HG02588 (cell line): ENCODE measurements at regions not wholly inside any gene's neighbourhood (a gene's known extent, or its start where the extent isn't known, plus 50 kb on each side); places are given as distances from the start of the nearest gene placed in this dataset.

ENCODE experiments used
- ATAC-seq: cut with Tn5 transposase; IDR thresholded peaks from one replicate; pipeline ENCODE4 v1.9.1; 2021; ENCODE audit warnings: mild to moderate bottlenecking, moderate library complexity; ENCODE audit not compliant: unreplicated experiment

DNA sequence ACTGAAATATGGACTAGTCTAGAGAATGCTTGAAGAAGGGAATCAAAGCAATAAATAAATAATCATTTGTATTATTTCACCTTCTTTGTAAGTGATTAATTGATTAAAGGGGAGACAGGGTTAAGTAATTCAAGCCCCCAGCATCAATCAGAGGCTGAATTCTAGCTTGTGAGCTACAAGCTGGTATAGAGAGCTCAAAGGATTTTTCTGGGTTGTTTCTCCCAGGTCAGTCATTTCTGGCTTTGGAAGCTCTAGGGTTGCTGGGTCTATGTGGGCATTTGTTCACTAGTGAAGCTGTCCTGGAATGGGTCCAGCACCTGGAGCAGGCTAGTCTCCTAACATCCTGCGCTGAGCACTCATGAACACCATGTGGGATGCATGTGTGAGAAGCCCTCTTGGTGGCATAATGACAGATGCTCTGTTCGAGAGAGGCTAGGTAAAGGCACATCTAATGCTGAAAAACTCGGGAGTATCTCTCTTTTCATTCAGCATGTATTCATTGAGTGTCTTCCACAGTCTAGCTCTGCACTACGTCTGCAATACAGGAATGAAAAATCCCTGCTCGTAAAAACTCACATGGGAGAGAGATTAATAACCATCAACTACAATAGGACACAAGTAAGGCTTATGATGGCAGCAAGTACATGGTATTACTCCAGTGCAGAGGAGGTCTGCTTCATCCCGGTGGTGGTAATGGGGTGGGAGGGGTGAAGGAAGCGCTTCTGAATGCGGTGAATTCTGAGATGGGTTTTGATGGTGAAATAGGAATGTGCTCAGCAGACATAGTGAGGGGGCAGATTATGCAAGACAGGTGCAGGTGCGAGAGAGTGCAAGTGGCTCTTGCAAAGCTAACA, 68.0 kb upstream of the NRP1 start:
- no peak for ATAC-seq

DNA sequence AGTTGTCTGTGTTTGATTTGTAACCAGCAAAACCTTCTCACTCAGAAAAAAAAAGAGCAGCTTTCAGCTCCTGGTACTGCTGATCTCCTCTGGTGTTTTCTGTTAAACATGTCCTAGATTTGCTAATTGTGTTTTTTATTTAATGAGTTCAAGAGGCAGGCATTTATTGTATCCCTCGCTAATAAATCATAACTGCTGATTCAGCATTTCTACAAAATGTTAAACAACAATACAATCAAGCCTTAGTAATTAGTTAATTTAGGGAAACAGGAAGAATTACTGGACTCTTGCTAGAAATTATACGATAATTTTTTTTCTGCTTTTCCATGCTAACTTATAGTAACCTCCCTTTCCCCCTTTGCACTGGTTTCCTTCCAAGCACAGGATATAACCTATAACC, 66.8 kb upstream of the NRP1 start:
- no peak for ATAC-seq

DNA sequence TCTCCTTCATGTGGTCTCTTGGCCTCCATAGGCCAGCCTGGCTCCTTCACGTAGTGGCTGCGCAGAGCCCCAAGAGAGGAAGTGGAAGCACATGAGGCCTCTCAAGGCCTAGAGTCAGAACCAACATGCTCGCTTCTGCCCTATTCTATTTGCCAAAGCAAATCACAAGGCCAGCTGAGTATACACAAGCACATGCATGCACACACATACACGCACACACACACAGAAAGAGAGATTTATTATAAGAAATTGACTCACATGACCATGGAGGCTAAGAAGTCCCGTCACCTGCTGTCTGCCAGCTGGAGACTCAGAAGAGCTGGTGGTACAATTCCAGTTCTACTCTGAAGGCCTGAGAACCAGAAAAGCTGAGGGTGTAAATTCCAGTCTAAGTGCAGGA, 64.3 kb upstream of the NRP1 start:
- ATAC-seq, result no peak

- no peak for ATAC-seq
Observed at GRCh38 chr10:33396938-33397337, 62.5 kb upstream of the NRP1 start.

DNA sequence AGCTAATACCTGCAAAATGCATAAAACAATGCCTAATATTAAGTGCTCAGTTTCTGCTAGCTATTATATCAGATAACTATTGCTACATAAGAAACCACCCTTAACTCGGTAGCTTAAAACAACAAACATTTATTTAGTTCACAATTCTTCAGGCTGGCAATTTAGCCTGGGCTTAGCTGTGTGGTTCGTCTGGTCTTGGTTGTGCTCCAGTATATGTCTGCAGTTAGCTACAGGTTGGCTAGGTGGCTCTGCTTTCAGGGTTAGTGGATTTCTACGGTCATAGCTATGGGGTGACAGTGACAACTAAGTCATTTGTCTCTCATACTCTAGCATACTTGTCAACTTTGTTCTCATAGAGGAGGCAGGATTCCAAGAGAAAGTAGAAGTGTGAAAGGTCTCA, 61.8 kb upstream of the NRP1 start:
- no peak for ATAC-seq

DNA sequence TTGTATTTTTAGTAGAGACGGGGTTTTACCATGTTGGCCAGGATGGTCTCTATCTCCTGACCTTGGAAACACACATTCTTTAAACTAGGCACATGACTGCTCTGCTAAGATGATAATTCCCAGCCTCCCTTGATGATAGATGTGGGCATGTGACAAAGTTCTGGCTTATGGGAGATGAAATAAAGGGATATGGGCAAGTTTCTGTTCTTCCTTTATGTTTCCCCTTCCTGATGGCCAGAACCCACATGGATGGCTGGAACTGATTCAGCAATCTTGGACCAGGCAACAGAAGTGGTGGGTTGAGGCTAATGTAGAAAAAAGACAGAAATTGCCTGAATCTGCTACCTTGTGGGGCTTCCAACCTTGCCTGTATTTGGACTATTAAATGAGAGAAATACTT, 60.7 kb upstream of the NRP1 start:
- no peak for ATAC-seq

DNA sequence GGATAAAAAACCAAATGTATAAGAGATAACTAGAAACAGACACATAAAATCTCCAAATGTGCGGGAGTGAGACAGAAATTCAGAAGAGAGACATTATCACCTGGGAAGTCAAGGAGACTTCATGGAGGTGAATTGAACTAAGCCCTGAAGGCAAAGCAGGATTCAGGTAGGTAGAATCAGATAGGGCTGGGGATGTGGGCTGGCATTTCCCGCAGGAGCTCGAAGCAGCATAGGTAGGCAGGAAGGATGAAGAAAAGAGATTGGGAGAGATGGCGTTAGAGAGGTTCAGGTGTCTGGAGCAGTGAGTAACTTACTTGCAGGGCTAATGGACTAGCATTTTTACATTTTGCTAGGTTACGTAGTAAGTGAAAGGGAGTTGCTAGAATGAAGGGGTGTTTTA, 58.2 kb upstream of the NRP1 start:
- no peak for ATAC-seq

DNA sequence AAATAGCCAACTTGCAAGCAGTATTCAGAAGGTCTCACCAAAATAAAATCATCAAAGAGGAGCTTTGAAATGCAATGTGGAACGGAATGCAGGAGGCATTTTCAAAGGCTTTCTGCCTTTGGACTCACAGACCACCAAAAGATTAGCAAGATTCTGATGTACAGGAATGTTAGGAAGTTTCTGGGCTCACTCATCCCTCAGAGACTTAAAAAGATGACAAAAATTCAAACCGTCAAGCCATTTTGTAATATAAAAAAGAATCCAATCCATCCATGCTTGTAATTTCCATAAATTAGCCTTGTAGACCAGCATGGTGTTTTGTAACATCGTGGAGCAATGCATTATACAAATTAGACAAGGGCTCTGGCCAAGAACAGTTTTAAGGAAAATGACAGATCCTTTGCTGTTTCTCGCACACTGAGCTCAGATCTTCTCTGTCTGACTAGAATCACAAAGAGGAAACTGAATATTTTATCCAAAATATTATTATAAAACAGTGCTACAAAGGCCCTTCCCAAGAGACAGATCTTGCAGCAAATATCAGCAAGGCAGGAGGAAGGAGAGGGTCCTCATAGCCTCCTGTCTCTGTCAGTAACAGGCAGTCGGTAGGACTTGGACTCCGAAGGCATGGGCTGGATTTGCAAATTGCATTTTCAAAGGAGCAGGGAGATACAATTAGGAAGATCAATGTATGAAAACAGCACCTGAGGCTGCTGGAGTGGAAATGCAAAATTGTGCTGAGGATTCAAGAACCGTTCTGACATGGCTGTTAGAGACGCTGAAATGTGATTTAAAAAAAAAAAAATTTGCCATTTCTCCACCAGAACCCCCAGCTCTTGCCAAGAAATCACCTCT, 57.4 kb upstream of the NRP1 start:
- ATAC-seq, result no peak

DNA sequence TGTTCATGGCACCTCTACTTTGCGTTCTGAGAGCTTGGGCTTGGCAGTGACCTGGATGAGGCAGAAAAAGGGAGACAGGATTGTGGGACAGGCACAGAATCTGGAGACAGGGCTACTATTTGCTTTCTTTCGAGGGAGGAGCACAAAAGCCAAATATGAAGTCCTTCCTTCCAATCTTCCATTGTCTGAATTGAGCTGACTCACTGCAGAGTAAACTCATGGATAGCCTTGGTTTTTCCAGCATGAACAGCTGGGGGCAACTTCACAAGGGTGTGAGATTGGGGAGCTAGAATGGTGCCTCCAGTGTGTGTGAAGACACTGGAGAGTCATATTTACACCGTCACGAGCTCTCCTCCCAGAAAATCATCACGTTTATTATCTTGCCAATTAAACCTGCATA, 55.6 kb upstream of the NRP1 start:
- ATAC-seq, result no peak

DNA sequence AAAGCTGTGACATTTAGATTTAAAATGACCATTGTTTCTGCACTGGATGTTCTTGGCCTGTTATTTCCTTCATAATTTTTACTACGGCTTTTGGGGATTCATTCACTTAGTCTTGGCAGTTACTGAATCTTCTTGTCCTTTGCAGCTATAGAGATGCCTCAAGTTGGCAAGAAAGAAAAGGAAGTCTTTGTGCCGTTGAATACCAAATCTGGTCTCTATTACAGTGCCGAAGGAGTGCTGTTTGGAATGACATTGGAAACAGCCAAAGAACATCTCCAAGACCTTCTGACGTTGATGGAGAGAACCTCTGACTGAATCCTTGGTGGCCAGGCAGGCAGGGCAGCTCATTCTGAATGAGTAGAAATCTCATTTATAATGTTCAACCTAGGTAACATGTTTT, 54.3 kb upstream of the NRP1 start:
- no peak for ATAC-seq

- no peak for ATAC-seq
Observed at GRCh38 chr10:33388382-33388781, 53.9 kb upstream of the NRP1 start.

GRCh38 chr10:33387720-33388119, 53.3 kb upstream of the NRP1 start:
- ATAC-seq, result no peak

GRCh38 chr10:33386926-33387325, 52.5 kb upstream of the NRP1 start:
- no peak for ATAC-seq

DNA sequence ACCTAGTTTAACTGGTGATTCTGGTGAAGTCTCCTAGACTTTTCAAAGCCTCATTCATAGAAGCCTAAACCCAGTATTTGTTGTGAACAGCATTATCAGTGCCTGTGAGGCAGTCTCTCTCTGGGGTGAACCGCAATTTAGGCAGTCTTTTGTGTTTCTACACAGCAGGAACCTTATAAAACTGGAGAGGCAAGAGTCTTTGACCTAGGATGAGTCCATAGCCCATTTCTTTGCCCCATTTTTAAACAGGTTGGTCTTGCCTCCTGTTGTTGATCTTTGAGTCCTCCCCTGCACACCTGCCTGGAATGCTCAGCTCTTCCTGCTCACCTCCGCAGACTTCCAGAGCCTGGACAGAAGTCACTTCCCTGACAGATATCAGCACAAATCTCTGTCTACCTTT, 51.2 kb upstream of the NRP1 start:
- ATAC-seq, result no peak

- no peak for ATAC-seq
Observed at GRCh38 chr10:33385015-33385414, 50.5 kb upstream of the NRP1 start.
